ENCODE measurements at regions not wholly inside any gene's neighbourhood (a gene's known extent, or its start where the extent isn't known, plus 50 kb on each side); places are given as distances from the start of the nearest gene placed in this dataset.

DNA sequence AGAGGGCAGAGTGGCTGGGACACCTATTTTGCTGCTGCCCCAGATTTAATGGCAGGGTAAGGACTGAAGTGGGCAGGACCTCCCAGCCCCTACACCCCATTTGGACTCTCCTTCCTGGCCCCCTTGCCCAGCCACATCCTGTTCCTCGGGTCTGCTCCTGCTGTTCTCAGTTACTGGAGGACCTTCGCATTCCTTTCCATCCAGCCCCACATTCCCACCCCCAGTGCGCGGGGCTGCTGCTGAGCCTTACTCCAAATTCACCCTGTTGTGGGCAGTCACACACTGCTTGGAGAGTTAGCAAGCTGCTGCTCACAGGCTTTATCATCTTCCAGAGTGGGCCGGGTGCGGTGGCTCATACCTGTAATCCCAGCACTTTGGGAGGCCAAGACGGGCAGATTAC lies 75.2 kb upstream of the SLC14A2 start:
- TF ChIP-seq POLR2AphosphoS5 (IDR thresholded peaks at IDR 0.05) (no peak), EP300 (IDR thresholded peaks at IDR 0.05) (no peak), CTCF (IDR thresholded peaks at IDR 0.05) (no peak), POLR2A (IDR thresholded peaks at IDR 0.05) (no peak)
- Histone ChIP-seq H3K27me3 (no peaks in the 10 kb centered on the region), H3K4me3 (no peak overlapping the region), H3K9me3 (peaks cover 0 to 7% (median 3%) of the 10 kb centered on the region in 4 donors), H3K4me1 (no peaks in the 10 kb centered on the region), H3K36me3 (no peaks in the 10 kb centered on the region), H3K27ac (no peak overlapping the region)
- DNase-seq: no peak
- intact Hi-C loops (cut with DNase I; ENCODE audit: low total_unique reads): no loop called here
- WGBS, 5 donors: 75 to 93% (median 88%) methylated on average over 7 of the region's 7 CpGs

GRCh38 chr18:45541421-45541820 lies 73.9 kb upstream of the SLC14A2 start:
- intact Hi-C loops (cut with DNase I; ENCODE audit: low total_unique reads): no loop called here
- 59 to 81% (median 69%) methylated on average over 2 of the region's 2 CpGs for WGBS, 5 donors
- TF ChIP-seq POLR2AphosphoS5 (IDR thresholded peaks at IDR 0.05) (no peak), EP300 (IDR thresholded peaks at IDR 0.05) (no peak), CTCF (IDR thresholded peaks at IDR 0.05) (no peak), POLR2A (IDR thresholded peaks at IDR 0.05) (no peak)
- H3K4me1 ChIP-seq: no peaks in the 10 kb centered on the region
- no peak overlapping the region for H3K4me3 ChIP-seq
- no peaks in the 10 kb centered on the region for H3K27me3 ChIP-seq
- no peak overlapping the region for H3K27ac ChIP-seq
- peaks cover 0 to 7% (median 3%) of the 10 kb centered on the region in 4 donors for H3K9me3 ChIP-seq
- no peaks in the 10 kb centered on the region for H3K36me3 ChIP-seq
- no peak for DNase-seq

- WGBS, 5 donors: 78 to 94% (median 87%) methylated on average over 5 of the region's 5 CpGs
- TF ChIP-seq CTCF (IDR thresholded peaks at IDR 0.05) (no peak), POLR2AphosphoS5 (IDR thresholded peaks at IDR 0.05) (no peak), POLR2A (IDR thresholded peaks at IDR 0.05) (no peak), EP300 (IDR thresholded peaks at IDR 0.05) (no peak)
- Histone ChIP-seq H3K4me1 (no peaks in the 10 kb centered on the region), H3K27me3 (no peaks in the 10 kb centered on the region), H3K9me3 (peaks cover 0 to 7% (median 3%) of the 10 kb centered on the region in 4 donors), H3K4me3 (no peak overlapping the region), H3K27ac (no peak overlapping the region), H3K36me3 (no peaks in the 10 kb centered on the region)
- DNase-seq: no peak
- intact Hi-C loops (cut with DNase I; ENCODE audit: low total_unique reads): no loop called here
Observed at GRCh38 chr18:45542043-45542442, 73.2 kb upstream of the SLC14A2 start.

GRCh38 chr18:45547910-45548309 lies 67.4 kb upstream of the SLC14A2 start:
- WGBS, 5 donors: 79 to 89% (median 84%) methylated on average over 4 of the region's 4 CpGs
- intact Hi-C loops (cut with DNase I; ENCODE audit: low total_unique reads): no loop called here

More at GRCh38 chr18:45547910-45548309, 67.4 kb upstream of the SLC14A2 start:
- no peaks in the 10 kb centered on the region for H3K36me3 ChIP-seq
- H3K4me1 ChIP-seq: no peaks in the 10 kb centered on the region
- TF ChIP-seq CTCF (IDR thresholded peaks at IDR 0.05): no peak
- TF ChIP-seq EP300 (IDR thresholded peaks at IDR 0.05): no peak
- TF ChIP-seq POLR2A (IDR thresholded peaks at IDR 0.05): no peak
- TF ChIP-seq POLR2AphosphoS5 (IDR thresholded peaks at IDR 0.05): no peak
- H3K9me3 ChIP-seq: no peaks in the 10 kb centered on the region
- H3K27me3 ChIP-seq: no peaks in the 10 kb centered on the region
- no peak overlapping the region for H3K27ac ChIP-seq
- no peak overlapping the region for H3K4me3 ChIP-seq
- DNase-seq: no peak

Data from stomach (tissue), 8 donors.